SK-N-MC (cell line): ENCODE measurements at regions not wholly inside any gene's neighbourhood (a gene's known extent, or its start where the extent isn't known, plus 50 kb on each side); places are given as distances from the start of the nearest gene placed in this dataset.

ENCODE experiments used
- EZH2 ChIP-seq: fragments of 200-600 bp; sonication (generic); IDR thresholded peaks from one replicate; pipeline ENCODE4 v1.6.1; 2017; ENCODE audit warnings: antibody characterized with exemption
- FOXP2 ChIP-seq: optimal IDR thresholded peaks from 2 replicates; pipeline ENCODE3; 2011; ENCODE audit warnings: mild to moderate bottlenecking, moderate library complexity; ENCODE audit not compliant: insufficient read depth; ENCODE audit errors: extremely low read length, control extremely low read depth
- POLR2AphosphoS5 ChIP-seq: IDR thresholded peaks from 2 replicates; pipeline ENCODE4 v1.6.1; 2012; ENCODE audit warnings: mild to moderate bottlenecking, low read depth, low read length, borderline replicate concordance

DNA sequence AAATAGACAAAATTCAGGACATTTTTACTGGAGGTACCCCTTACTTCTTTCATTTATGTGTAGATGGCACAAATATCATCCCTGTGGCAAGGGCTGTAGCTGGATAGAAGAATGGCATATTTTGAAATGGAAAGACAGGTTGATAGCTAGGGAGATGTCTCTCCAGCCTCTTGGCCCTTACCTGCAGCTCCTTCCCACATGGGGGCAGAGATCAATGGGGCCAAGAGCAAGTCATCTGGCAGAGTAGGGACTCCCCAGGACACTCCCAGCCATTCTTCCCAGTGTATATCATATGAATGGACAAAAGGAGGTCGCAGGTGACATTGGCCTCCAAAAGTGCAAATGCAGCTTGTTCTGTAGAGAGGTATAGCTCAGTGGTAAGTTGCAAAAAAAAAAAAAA lies 192.2 kb upstream of the ATP5MC3 start:
- no peak for TF ChIP-seq POLR2AphosphoS5
- TF ChIP-seq EZH2: no peak
- no peak for TF ChIP-seq FOXP2
